Small intestine (tissue), 7 donors: ENCODE measurements at regions not wholly inside any gene's neighbourhood (a gene's known extent, or its start where the extent isn't known, plus 50 kb on each side); places are given as distances from the start of the nearest gene placed in this dataset.

Source experiments
- DNase-seq, 2 donors: peaks; one replicate each; pipeline versions ENCODE4 v3.0.0 to v3.0.0-alpha.2; 2013
- FAIRE-seq: peaks from 2 replicates; lab custom pipeline; 2012; peaks lifted over from hg19 to GRCh38; lab: Jason Lieb, UNC
- H3K27ac ChIP-seq, 3 donors: one replicate each; pipeline ENCODE4 v1.5.1; 2013; ENCODE audit warnings: low read length in 2 of 3, mild to moderate bottlenecking in 2 of 3, control low read depth in 1 of 3, inconsistent platforms in 1 of 3, low read depth in 1 of 3, moderate library complexity in 1 of 3
- H3K27me3 ChIP-seq, 3 donors: one replicate each; pipeline ENCODE4 v1.6.1; 2013; ENCODE audit warnings: low read length in 3 of 3, inconsistent platforms in 1 of 3; ENCODE audit not compliant: control insufficient read depth in 3 of 3, insufficient read depth in 3 of 3
- H3K36me3 ChIP-seq, 3 donors: one replicate each; pipeline ENCODE4 v1.6.1; 2013; ENCODE audit warnings: low read length in 3 of 3, inconsistent platforms in 1 of 3, low read depth in 1 of 3, mild to moderate bottlenecking in 1 of 3, moderate library complexity in 1 of 3; ENCODE audit not compliant: control insufficient read depth in 3 of 3, insufficient read depth in 2 of 3
- H3K4me1 ChIP-seq, 3 donors: one replicate each; pipeline ENCODE4 v1.6.1; 2013; ENCODE audit warnings: low read length in 2 of 3, inconsistent platforms in 1 of 3, low read depth in 1 of 3, mild to moderate bottlenecking in 1 of 3, moderate library complexity in 1 of 3; ENCODE audit not compliant: control insufficient read depth in 3 of 3, insufficient read depth in 2 of 3
- H3K4me3 ChIP-seq, 3 donors: one replicate each; pipeline ENCODE4 v1.5.1; 2013; ENCODE audit warnings: low read length in 3 of 3, control low read depth in 1 of 3, inconsistent platforms in 1 of 3, low read depth in 1 of 3, mild to moderate bottlenecking in 1 of 3, moderate library complexity in 1 of 3
- H3K9me3 ChIP-seq, 2 donors: one replicate each; pipeline ENCODE4 v1.6.1; 2013; ENCODE audit warnings: low read depth in 1 of 2, low read length in 1 of 2; ENCODE audit not compliant: control insufficient read depth in 2 of 2, insufficient read depth in 1 of 2
- WGBS, 3 donors: extraction: QIAGEN DNeasy Blood & Tissue Kit; methylation state at CpG; one replicate each; pipeline ENCODE4 v1.1.7; 2013; 5-methylcytosine and 5-hydroxymethylcytosine counted together
- donor health status: healthy with polysubstance abuse.
- donor health status: control.
- donor health status: control.
- donor health status: Bipolar disorder and iron deficiency.
- donor health status: healthy.

GRCh38 chr6:23055523-23055922 is 486.2 kb downstream of the HDGFL1 start:
- no peaks in the 10 kb centered on the region for H3K4me1 ChIP-seq
- DNase-seq (no peak), FAIRE-seq (no peak)
- H3K27ac ChIP-seq, result no peak overlapping the region
- H3K4me3 ChIP-seq, result no peak overlapping the region
- no peaks in the 10 kb centered on the region for H3K36me3 ChIP-seq
- H3K9me3 ChIP-seq, result peaks cover 0 to 8% of the 10 kb centered on the region in 2 donors
- 74 to 88% (median 77%) methylated on average over 4 of the region's 4 CpGs for WGBS, 3 donors
- no peaks in the 10 kb centered on the region for H3K27me3 ChIP-seq

- 54 to 62% (median 61%) methylated on average over 2 of the region's 2 CpGs for WGBS, 3 donors
- H3K36me3 ChIP-seq, result no peaks in the 10 kb centered on the region
Measured at GRCh38 chr6:23073821-23074220, 504.5 kb downstream of the HDGFL1 start.

GRCh38 chr6:23077772-23078171 is 508.4 kb downstream of the HDGFL1 start:
- no peaks in the 10 kb centered on the region for H3K36me3 ChIP-seq
- 85 to 91% (median 90%) methylated on average over 3 of the region's 3 CpGs for WGBS, 3 donors
- no peak for FAIRE-seq

More at GRCh38 chr6:23073821-23074220, 504.5 kb downstream of the HDGFL1 start:
- FAIRE-seq (no peak), DNase-seq (no peak)
- H3K4me3 ChIP-seq, result no peak overlapping the region
- H3K27me3 ChIP-seq, result no peaks in the 10 kb centered on the region
- no peaks in the 10 kb centered on the region for H3K4me1 ChIP-seq
- H3K9me3 ChIP-seq, result peaks cover 0 to 8% of the 10 kb centered on the region in 2 donors
- H3K27ac ChIP-seq, result no peak overlapping the region

GRCh38 chr6:23081701-23082100 is 512.3 kb downstream of the HDGFL1 start:
- 58 to 68% (median 64%) methylated on average over 1 of the region's 1 CpG for WGBS, 3 donors

More at GRCh38 chr6:23077772-23078171, 508.4 kb downstream of the HDGFL1 start:
- H3K27me3 ChIP-seq, result no peaks in the 10 kb centered on the region
- DNase-seq, result no peak
- H3K27ac ChIP-seq, result no peak overlapping the region
- H3K9me3 ChIP-seq, result peaks cover 0 to 4% of the 10 kb centered on the region in 2 donors
- no peak overlapping the region for H3K4me3 ChIP-seq
- no peaks in the 10 kb centered on the region for H3K4me1 ChIP-seq

GRCh38 chr6:23086100-23086499 is 516.7 kb downstream of the HDGFL1 start:
- FAIRE-seq, result no peak
- WGBS, 3 donors, result 67 to 78% (median 77%) methylated on average over 2 of the region's 2 CpGs
- no peaks in the 10 kb centered on the region for H3K27me3 ChIP-seq

More at GRCh38 chr6:23081701-23082100, 512.3 kb downstream of the HDGFL1 start:
- DNase-seq (no peak), FAIRE-seq (no peak)
- no peak overlapping the region for H3K27ac ChIP-seq
- H3K4me1 ChIP-seq, result no peaks in the 10 kb centered on the region
- H3K27me3 ChIP-seq, result no peaks in the 10 kb centered on the region
- H3K4me3 ChIP-seq, result no peak overlapping the region
- no peaks in the 10 kb centered on the region for H3K9me3 ChIP-seq
- H3K36me3 ChIP-seq, result no peaks in the 10 kb centered on the region

GRCh38 chr6:23087471-23087870 is 518.1 kb downstream of the HDGFL1 start:
- H3K36me3 ChIP-seq, result no peaks in the 10 kb centered on the region
- no peak overlapping the region for H3K4me3 ChIP-seq
- H3K4me1 ChIP-seq, result no peaks in the 10 kb centered on the region
- no peak overlapping the region for H3K27ac ChIP-seq
- no peak for DNase-seq
- no peaks in the 10 kb centered on the region for H3K9me3 ChIP-seq
- no peaks in the 10 kb centered on the region for H3K27me3 ChIP-seq
- no peak for FAIRE-seq

More at GRCh38 chr6:23086100-23086499, 516.7 kb downstream of the HDGFL1 start:
- no peaks in the 10 kb centered on the region for H3K4me1 ChIP-seq
- no peak overlapping the region for H3K27ac ChIP-seq
- no peak for DNase-seq
- H3K9me3 ChIP-seq, result no peaks in the 10 kb centered on the region
- H3K36me3 ChIP-seq, result no peaks in the 10 kb centered on the region
- no peak overlapping the region for H3K4me3 ChIP-seq

- H3K27ac ChIP-seq, result no peak overlapping the region
- H3K9me3 ChIP-seq, result no peaks in the 10 kb centered on the region
- no peak overlapping the region for H3K4me3 ChIP-seq
- no peaks in the 10 kb centered on the region for H3K4me1 ChIP-seq
- WGBS, 3 donors, result 15 to 46% (median 22%) methylated on average over 1 of the region's 1 CpG
- no peak for DNase-seq
- no peaks in the 10 kb centered on the region for H3K36me3 ChIP-seq
- H3K27me3 ChIP-seq, result no peaks in the 10 kb centered on the region
- FAIRE-seq, result no peak
Measured at GRCh38 chr6:23088761-23089160, 519.4 kb downstream of the HDGFL1 start.

- Histone ChIP-seq H3K9me3 (no peaks in the 10 kb centered on the region), H3K4me3 (no peak overlapping the region), H3K4me1 (no peaks in the 10 kb centered on the region), H3K27ac (no peak overlapping the region), H3K36me3 (no peaks in the 10 kb centered on the region), H3K27me3 (no peaks in the 10 kb centered on the region)
- no peak for DNase-seq
- no peak for FAIRE-seq
- 79 to 81% (median 80%) methylated on average over 5 of the region's 5 CpGs for WGBS, 3 donors
Measured at GRCh38 chr6:23089981-23090380, 520.6 kb downstream of the HDGFL1 start.

GRCh38 chr6:23091795-23092194 is 522.4 kb downstream of the HDGFL1 start:
- H3K4me1 ChIP-seq, result no peaks in the 10 kb centered on the region
- 52 to 66% (median 54%) methylated on average over 3 of the region's 3 CpGs for WGBS, 3 donors
- H3K27me3 ChIP-seq, result no peaks in the 10 kb centered on the region
- H3K27ac ChIP-seq, result no peak overlapping the region
- no peaks in the 10 kb centered on the region for H3K36me3 ChIP-seq
- no peak overlapping the region for H3K4me3 ChIP-seq
- FAIRE-seq (no peak), DNase-seq (no peak)
- H3K9me3 ChIP-seq, result no peaks in the 10 kb centered on the region
